Gastrocnemius medialis (tissue), 4 donors: ENCODE measurements at regions not wholly inside any gene's neighbourhood (a gene's known extent, or its start where the extent isn't known, plus 50 kb on each side); places are given as distances from the start of the nearest gene placed in this dataset.

ENCODE experiments used
- CTCF ChIP-seq, 5 experiments: fragments of 450-650 bp in 3 of 5; fragments of 200-600 bp in 2 of 5; sonication (generic) in 2 of 5; IDR thresholded peaks in 4 of 5; conservative IDR thresholded peaks in 1 of 5; 1 replicate in 4 of 5; 2 replicates in 1 of 5; pipeline ENCODE4 v1.5.1; 2016 to 2019; ENCODE audit warnings: antibody characterized with exemption in 5 of 5, mild to moderate bottlenecking in 3 of 5, moderate library complexity in 3 of 5
- POLR2A ChIP-seq, 2 donors: fragments of 450-650 bp; IDR thresholded peaks; one replicate each; pipeline ENCODE4 v1.6.1; 2017; ENCODE audit warnings: antibody characterized with exemption in 2 of 2, mild to moderate bottlenecking in 2 of 2, moderate library complexity in 2 of 2

DNA sequence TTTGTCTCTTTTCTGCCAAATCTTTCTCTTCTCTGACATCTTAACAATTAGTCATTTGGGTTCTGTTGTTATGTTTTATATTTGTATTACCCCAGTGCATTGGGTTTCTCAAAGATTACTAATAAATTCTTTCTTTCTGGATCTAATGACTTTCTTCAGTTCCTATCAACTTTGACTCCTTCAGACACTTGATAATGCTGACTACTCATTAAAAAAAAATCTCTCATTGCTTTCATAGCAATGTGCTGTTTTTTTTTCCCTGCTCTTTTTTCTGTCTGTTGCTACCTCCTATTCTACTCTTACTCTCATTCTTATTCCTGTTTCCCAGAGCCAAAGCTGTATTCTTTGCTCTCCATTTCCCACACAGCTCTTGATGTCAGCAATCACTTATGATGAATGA, 81.3 kb upstream of the MAP3K7 start:
- TF ChIP-seq CTCF (IDR thresholded peaks at IDR 0.05 in 4 of 5, conservative IDR thresholded peaks at IDR 0.05 in 1 of 5) (no peak), POLR2A (IDR thresholded peaks at IDR 0.05) (no peak)
